ENCODE measurements at regions not wholly inside any gene's neighbourhood (a gene's known extent, or its start where the extent isn't known, plus 50 kb on each side); places are given as distances from the start of the nearest gene placed in this dataset.

DNA sequence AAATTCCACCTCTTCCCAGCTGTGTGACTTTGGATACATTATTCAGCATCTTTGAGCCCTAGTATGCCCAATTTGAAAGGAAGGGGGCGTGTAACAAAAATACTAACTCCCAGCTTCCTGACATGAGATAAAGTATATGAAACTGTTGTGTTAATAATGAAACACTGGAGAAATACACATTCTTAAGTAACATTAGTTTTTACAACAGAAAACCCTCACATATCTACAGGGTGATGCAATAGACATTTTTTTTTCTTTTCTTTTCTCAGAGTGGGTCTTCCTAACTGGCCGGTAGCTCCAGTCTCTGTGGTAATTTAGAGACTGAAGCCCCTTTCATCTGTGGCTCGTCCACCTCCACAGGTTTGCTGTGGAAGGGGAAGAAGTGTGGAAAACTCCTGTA, 79.5 kb downstream of the CD83 start:
- in situ Hi-C loops (cut with HindIII; ENCODE audit: low pct_unique_long_range_greater_than_20kb, low sequenced_read_pairs) = no loop called here
- H3K4me1 ChIP-seq (ENCODE audit: control insufficient read depth, insufficient read depth, low read length) = no peaks in the 10 kb centered on the region
- POLR2A ChIA-PET = no interaction called here
- DNase-seq (ENCODE audit: low read depth, low spot score) = no peak
- intact Hi-C loops (cut with micrococcal nuclease; ENCODE audit: unreplicated experiment) = no loop called here
- no peak overlapping the region for H3K27ac ChIP-seq (ENCODE audit: low read length)
- no peak overlapping the region for H3K4me3 ChIP-seq (ENCODE audit: low read depth in 2 of 2, low read length in 2 of 2)
- ATAC-seq = no peak
- CTCF ChIA-PET = no interaction called here
- peaks cover 10% of the 10 kb centered on the region for H3K27me3 ChIP-seq (ENCODE audit: control insufficient read depth, insufficient read depth, low read length)
- TF ChIP-seq SIN3A (IDR thresholded peaks at IDR 0.05; ENCODE audit: borderline replicate concordance, insufficient read depth, low read depth, low read length) (no peak), TCF7L2 (IDR thresholded peaks at IDR 0.05; ENCODE audit: low read depth, low read length) (no peak), REST (IDR thresholded peaks at IDR 0.05; ENCODE audit: insufficient read depth in 1 of 2, low read depth in 2 of 2, low read length in 1 of 2) (no peak), POLR2AphosphoS5 (IDR thresholded peaks at IDR 0.05; ENCODE audit: low read depth, low read length) (no peak)
- TF ChIP-seq, protein P1, sequence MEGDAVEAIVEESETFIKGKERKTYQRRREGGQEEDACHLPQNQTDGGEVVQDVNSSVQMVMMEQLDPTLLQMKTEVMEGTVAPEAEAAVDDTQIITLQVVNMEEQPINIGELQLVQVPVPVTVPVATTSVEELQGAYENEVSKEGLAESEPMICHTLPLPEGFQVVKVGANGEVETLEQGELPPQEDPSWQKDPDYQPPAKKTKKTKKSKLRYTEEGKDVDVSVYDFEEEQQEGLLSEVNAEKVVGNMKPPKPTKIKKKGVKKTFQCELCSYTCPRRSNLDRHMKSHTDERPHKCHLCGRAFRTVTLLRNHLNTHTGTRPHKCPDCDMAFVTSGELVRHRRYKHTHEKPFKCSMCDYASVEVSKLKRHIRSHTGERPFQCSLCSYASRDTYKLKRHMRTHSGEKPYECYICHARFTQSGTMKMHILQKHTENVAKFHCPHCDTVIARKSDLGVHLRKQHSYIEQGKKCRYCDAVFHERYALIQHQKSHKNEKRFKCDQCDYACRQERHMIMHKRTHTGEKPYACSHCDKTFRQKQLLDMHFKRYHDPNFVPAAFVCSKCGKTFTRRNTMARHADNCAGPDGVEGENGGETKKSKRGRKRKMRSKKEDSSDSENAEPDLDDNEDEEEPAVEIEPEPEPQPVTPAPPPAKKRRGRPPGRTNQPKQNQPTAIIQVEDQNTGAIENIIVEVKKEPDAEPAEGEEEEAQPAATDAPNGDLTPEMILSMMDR (IDR thresholded peaks at IDR 0.05) = no peak
- BruUV-seq (replicated peaks) = no TSS peak
- H3K9me3 ChIP-seq (ENCODE audit: control insufficient read depth, insufficient read depth, low read depth, low read length) = no peaks in the 10 kb centered on the region
- no peaks in the 10 kb centered on the region for H3K36me3 ChIP-seq (ENCODE audit: control insufficient read depth, insufficient read depth, low read length)

DNA sequence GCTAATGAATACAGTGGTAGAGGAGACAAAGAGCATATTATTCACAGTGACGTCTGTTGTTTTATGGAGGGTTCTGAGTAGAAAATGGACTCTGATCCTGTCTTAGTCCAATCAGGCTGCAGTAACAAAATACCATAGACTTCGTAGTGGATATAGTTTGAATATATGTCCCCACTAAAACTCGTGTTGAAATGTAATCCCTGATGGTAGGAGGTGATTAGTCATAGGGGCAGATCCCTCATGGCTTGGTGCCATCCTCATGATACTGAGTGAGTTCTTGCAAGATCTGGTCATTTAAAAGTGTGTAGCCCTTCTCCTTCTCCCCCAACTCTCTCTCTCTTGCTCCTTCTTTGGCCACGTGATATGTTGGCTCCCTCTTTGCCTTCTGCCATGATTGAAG, 82.5 kb downstream of the CD83 start:
- Histone ChIP-seq H3K36me3 (ENCODE audit: control insufficient read depth, insufficient read depth, low read length) (no peaks in the 10 kb centered on the region), H3K4me1 (ENCODE audit: control insufficient read depth, insufficient read depth, low read length) (no peaks in the 10 kb centered on the region), H3K27ac (ENCODE audit: low read length) (no peak overlapping the region), H3K9me3 (ENCODE audit: control insufficient read depth, insufficient read depth, low read depth, low read length) (no peaks in the 10 kb centered on the region), H3K27me3 (ENCODE audit: control insufficient read depth, insufficient read depth, low read length) (no peaks in the 10 kb centered on the region; the same call in none of the 2 replicates), H3K4me3 (ENCODE audit: low read depth in 2 of 2, low read length in 2 of 2) (no peak overlapping the region)
- in situ Hi-C loops (cut with HindIII; ENCODE audit: low pct_unique_long_range_greater_than_20kb, low sequenced_read_pairs) = no loop called here
- TF ChIP-seq SIN3A (IDR thresholded peaks at IDR 0.05; ENCODE audit: borderline replicate concordance, insufficient read depth, low read depth, low read length) = no peak
- POLR2A ChIA-PET = no interaction called here
- DNase-seq (ENCODE audit: low read depth, low spot score) = no peak
- no TSS peak for BruUV-seq (replicated peaks)
- intact Hi-C loops (cut with micrococcal nuclease; ENCODE audit: unreplicated experiment) = no loop called here
- ATAC-seq = no peak
- CTCF ChIA-PET = no interaction called here

DNA sequence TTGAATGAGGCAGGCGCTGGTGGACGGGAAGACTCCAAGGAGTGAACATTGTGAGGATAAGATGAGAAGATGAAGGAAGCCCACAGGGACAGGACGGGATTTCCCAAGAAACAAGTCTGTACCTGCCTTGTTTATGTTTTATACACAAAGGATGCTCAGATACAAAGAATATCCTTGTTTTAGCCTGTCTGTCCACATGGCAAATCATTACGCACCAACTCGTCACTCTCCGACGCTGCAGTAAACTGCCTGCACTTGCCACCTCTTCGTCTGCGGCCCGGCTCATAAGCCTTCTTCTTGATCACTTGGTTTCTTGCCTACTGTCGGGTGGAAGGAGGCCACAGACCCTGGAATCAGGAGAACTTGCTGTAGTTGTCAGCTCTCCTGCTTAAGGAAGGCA, 85.4 kb downstream of the CD83 start:
- Histone ChIP-seq H3K27me3 (ENCODE audit: control insufficient read depth, insufficient read depth, low read length) (no peaks in the 10 kb centered on the region), H3K4me1 (ENCODE audit: control insufficient read depth, insufficient read depth, low read length) (no peaks in the 10 kb centered on the region), H3K27ac (ENCODE audit: low read length) (no peak overlapping the region), H3K4me3 (ENCODE audit: low read depth in 2 of 2, low read length in 2 of 2) (no peak overlapping the region), H3K36me3 (ENCODE audit: control insufficient read depth, insufficient read depth, low read length) (no peaks in the 10 kb centered on the region), H3K9me3 (ENCODE audit: control insufficient read depth, insufficient read depth, low read depth, low read length) (no peaks in the 10 kb centered on the region)
- no TSS peak for BruUV-seq (replicated peaks)
- in situ Hi-C loops (cut with HindIII; ENCODE audit: low pct_unique_long_range_greater_than_20kb, low sequenced_read_pairs) (no loop called here), intact Hi-C loops (cut with micrococcal nuclease; ENCODE audit: unreplicated experiment) (no loop called here)
- no peak for ATAC-seq
- DNase-seq (ENCODE audit: low read depth, low spot score) = no peak
- ChIA-PET POLR2A (no interaction called here), CTCF (no interaction called here)
- TF ChIP-seq, protein P1 (IDR thresholded peaks at IDR 0.05) = no peak
